ENCODE measurements at regions not wholly inside any gene's neighbourhood (a gene's known extent, or its start where the extent isn't known, plus 50 kb on each side); places are given as distances from the start of the nearest gene placed in this dataset.

- TF ChIP-seq EGR1 (IDR thresholded peaks at IDR 0.05) (no peak), RAD21 (IDR thresholded peaks at IDR 0.05; ENCODE audit: low read depth) (no peak), EP300 (IDR thresholded peaks at IDR 0.05; ENCODE audit: borderline replicate concordance) (no peak)
Measured at GRCh38 chr6:137941995-137942394, 74.9 kb downstream of the TNFAIP3 start.

- TF ChIP-seq MAX (IDR thresholded peaks at IDR 0.05) (no peak), CEBPB (IDR thresholded peaks at IDR 0.05) (no peak), CREB1 (IDR thresholded peaks at IDR 0.05; ENCODE audit: low read depth) (no peak), RAD21 (IDR thresholded peaks at IDR 0.05; ENCODE audit: low read depth) (no peak), FOXM1 (IDR thresholded peaks at IDR 0.05; ENCODE audit: borderline replicate concordance, low read depth) (no peak), REST (IDR thresholded peaks at IDR 0.05; ENCODE audit: low read depth) (no peak), EGR1 (IDR thresholded peaks at IDR 0.05) (no peak), USF1 (IDR thresholded peaks at IDR 0.05) (no peak), TEAD4 (IDR thresholded peaks at IDR 0.05) (no peak), EP300 (IDR thresholded peaks at IDR 0.05; ENCODE audit: borderline replicate concordance) (no peak), ZBTB7A (IDR thresholded peaks at IDR 0.05; ENCODE audit: low read depth) (no peak), NFIC (IDR thresholded peaks at IDR 0.05) (no peak), YY1 (IDR thresholded peaks at IDR 0.05; ENCODE audit: low read depth) (no peak), TCF12 (IDR thresholded peaks at IDR 0.05; ENCODE audit: low read depth) (no peak), TAF1 (IDR thresholded peaks at IDR 0.05; ENCODE audit: low read depth) (no peak)
Measured at GRCh38 chr6:137942736-137943135, 75.7 kb downstream of the TNFAIP3 start.

GRCh38 chr6:137944793-137945498 lies 77.9 kb downstream of the TNFAIP3 start:
- TF ChIP-seq TAF1 (IDR thresholded peaks at IDR 0.05; ENCODE audit: low read depth) (no peak), RAD21 (IDR thresholded peaks at IDR 0.05; ENCODE audit: low read depth) (peak; percentile 64)

GRCh38 chr6:137949686-137950390 lies 82.8 kb downstream of the TNFAIP3 start:
- TF ChIP-seq EGR1 (IDR thresholded peaks at IDR 0.05) = no peak
- no peak for TF ChIP-seq CEBPB (IDR thresholded peaks at IDR 0.05)
- TF ChIP-seq NFIC (IDR thresholded peaks at IDR 0.05) = no peak
- no peak for TF ChIP-seq REST (IDR thresholded peaks at IDR 0.05; ENCODE audit: low read depth)
- no peak for TF ChIP-seq EP300 (IDR thresholded peaks at IDR 0.05; ENCODE audit: borderline replicate concordance)
- no peak for TF ChIP-seq USF1 (IDR thresholded peaks at IDR 0.05)
- no peak for TF ChIP-seq TCF12 (IDR thresholded peaks at IDR 0.05; ENCODE audit: low read depth)
- TF ChIP-seq TEAD4 (IDR thresholded peaks at IDR 0.05) = no peak
- TF ChIP-seq RAD21 (IDR thresholded peaks at IDR 0.05; ENCODE audit: low read depth) = no peak
- no peak for TF ChIP-seq YY1 (IDR thresholded peaks at IDR 0.05; ENCODE audit: low read depth)

- TF ChIP-seq CEBPB (IDR thresholded peaks at IDR 0.05) (no peak), TCF12 (IDR thresholded peaks at IDR 0.05; ENCODE audit: low read depth) (no peak), REST (IDR thresholded peaks at IDR 0.05; ENCODE audit: low read depth) (no peak), TAF1 (IDR thresholded peaks at IDR 0.05; ENCODE audit: low read depth) (no peak), CREB1 (IDR thresholded peaks at IDR 0.05; ENCODE audit: low read depth) (no peak), YY1 (IDR thresholded peaks at IDR 0.05; ENCODE audit: low read depth) (no peak), TEAD4 (IDR thresholded peaks at IDR 0.05) (no peak), EP300 (IDR thresholded peaks at IDR 0.05; ENCODE audit: borderline replicate concordance) (no peak), NFIC (IDR thresholded peaks at IDR 0.05) (no peak), FOXM1 (IDR thresholded peaks at IDR 0.05; ENCODE audit: borderline replicate concordance, low read depth) (no peak), USF1 (IDR thresholded peaks at IDR 0.05) (no peak), MAX (IDR thresholded peaks at IDR 0.05) (no peak), ZBTB7A (IDR thresholded peaks at IDR 0.05; ENCODE audit: low read depth) (no peak), RAD21 (IDR thresholded peaks at IDR 0.05; ENCODE audit: low read depth) (no peak), EGR1 (IDR thresholded peaks at IDR 0.05) (no peak)
Measured at GRCh38 chr6:137950581-137950980, 83.5 kb downstream of the TNFAIP3 start.

Measured in Ishikawa (cell line).